Right kidney (tissue), 1 donor: ENCODE measurements at regions not wholly inside any gene's neighbourhood (a gene's known extent, or its start where the extent isn't known, plus 50 kb on each side); places are given as distances from the start of the nearest gene placed in this dataset.
"Not testable (repeated sequence)": the region's sequence is repeated elsewhere in the genome, so short reads cannot be mapped to it uniquely, and the experiment has no call there.

Source experiments
- DNase-seq: peaks from one replicate; pipeline ENCODE4 v3.0.0-alpha.2; 2016

DNA sequence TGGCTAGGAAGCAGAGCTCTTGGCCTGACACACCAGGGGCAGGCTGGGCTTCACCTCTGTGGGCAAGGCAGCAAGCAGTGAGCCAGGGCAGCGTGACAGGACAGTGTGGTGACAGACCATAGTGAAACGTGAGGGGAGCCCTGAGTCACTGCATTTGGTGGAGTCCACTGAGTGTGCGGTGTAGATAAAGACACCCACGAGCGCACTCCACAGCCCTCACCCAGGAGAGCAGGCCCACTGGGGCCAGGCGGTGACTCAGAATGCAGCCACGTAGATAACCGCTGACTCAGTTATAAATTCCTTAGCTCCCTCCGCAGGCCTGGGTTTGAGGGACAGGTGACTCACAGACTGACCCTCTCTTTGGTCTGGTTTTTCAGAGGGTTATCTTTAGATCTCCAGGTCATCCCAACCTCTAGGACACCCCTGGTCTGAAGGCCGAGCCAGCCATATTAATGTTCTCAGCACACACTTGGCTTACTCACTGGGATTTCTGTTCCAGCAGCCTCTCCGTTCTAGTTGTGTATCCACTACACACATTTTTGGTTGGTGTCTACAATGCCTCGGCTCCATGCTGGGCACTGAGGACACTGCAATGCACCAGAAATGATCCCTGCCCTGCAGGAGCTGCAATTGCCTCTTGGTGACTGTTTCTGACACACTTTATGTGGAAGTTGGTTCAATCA, 90.2 kb upstream of the TSPAN2 start:
- no peak for DNase-seq

DNA sequence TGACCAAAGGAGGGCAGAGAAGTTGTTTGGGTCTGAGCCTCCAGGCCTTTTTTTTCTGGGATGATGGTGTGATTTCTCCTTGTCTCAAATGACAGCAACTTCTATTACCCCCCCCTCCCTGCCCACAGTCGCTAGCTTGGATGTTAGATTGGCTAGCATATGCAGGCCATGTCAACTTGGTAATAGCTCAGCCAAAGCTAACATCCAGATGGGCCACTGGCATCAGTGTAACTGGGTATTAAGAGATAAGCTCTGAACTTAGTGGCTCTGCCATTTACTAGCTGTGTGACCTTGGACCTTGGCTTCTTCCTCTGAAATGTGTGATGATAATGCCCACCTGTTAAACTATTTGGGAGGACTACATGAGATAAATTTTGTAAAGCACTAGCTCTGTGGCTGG, 86.9 kb upstream of the TSPAN2 start:
- DNase-seq = no peak

DNA sequence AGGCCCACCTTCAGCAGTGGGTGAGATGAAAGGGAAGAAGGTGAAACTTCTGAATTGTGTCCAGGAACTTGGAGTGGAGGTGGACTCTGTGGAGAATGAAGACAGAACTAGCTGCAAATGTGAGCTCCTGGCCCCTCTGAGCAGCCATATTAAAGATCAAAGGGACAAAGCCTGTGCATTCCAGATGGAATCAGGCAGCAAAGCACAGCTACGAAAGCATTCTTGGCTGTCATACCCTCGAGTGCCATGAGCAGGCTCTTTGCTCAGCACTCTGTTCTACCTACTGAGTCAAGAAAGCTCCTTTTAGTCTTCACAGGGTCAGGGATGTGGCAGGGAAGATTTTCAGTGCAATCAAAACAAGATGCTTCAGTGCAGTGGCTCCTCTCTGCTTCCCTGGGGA, 86.3 kb upstream of the TSPAN2 start:
- DNase-seq = no peak

GRCh38 chr1:115173151-115173550, 83.8 kb upstream of the TSPAN2 start:
- no peak for DNase-seq

DNA sequence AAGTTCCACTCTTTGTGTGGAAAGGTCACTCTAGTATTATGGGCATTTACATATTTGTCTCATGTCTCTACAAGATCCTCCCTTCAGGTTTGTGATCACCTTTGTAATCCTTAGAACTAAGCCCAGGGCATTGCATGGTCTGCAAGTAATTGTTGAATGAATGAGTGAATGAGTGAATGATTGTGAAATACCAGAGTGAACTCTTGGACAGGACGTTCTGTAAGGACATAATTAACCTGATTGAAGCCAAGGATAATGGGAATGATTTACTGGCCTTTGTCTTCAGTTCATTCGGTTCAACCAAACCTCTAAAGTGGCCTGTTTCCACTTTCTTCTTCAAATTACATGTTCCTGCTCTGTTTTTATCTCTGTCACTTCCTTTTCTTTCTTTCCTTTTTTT, 83.0 kb upstream of the TSPAN2 start:
- no peak for DNase-seq

DNA sequence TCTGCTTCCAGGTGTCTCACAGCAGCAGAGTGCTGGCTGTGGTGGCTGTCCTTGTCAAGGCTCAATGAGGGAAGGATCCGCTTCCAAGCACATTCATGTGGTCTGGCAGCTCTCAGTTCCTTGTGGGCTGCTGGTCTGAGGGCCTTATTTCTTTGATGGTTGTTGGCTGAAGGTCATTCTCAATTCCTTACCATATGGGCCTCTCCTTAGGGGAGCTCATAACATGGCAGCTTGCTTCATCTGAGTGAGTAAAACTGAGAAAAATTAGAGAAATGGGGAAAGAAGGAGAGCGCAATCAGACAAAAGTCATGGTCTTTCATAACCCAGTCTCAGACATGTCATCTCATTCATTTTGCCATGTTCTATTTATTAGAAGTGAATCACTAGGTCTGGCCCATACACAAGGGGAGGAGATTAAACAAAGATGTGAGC, 81.7 kb upstream of the TSPAN2 start:
- no peak for DNase-seq

DNA sequence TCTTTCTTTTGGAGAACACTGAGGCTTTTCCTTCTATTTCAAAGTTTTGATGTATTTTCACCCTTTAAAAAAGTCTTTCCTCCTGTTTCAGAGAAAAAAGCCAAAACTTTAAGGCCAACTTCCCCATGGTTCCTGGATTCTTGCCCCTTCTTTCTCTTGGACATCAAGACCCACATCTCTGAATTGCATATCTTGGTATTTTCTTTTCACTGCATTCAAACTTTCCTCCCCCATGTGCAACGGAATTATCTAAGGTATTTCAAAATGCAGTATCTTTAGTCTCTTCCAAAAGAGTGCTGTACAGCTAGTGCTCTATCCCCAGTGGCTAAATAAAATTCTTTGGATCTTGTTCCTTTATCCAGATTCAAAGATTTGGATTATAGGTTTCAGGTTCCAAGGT, 81.1 kb upstream of the TSPAN2 start:
- DNase-seq = no peak

- no peak for DNase-seq
Observed at GRCh38 chr1:115168026-115168425, 78.7 kb upstream of the TSPAN2 start.

DNA sequence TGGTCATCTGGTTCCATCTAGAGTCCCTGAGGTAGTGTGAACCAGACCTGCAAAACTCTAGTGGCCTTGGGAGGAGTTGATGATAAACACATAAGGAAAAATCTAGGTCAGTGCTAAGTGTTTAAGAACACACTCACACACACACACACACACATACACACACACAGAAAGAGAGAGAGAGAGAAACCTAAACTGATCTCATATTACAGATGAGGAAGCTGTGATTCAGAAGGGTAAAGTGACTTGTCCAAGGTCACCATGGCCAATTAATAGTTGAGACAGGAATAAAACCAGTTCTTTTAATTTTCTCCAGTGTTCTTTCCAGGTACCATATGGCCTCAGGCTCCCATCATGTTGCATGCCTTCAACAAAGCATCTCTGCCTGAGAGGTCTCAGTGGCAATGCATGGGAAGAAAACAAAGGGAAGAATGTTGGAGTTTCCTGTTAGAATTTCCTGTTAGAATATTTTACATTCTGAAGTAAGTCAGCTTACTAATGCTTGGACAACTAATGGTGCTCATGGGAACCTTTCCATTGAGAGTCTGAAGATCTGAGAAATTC, 77.3 kb upstream of the TSPAN2 start:
- DNase-seq = no peak

GRCh38 chr1:115165776-115166175, 76.5 kb upstream of the TSPAN2 start:
- DNase-seq = no peak

DNA sequence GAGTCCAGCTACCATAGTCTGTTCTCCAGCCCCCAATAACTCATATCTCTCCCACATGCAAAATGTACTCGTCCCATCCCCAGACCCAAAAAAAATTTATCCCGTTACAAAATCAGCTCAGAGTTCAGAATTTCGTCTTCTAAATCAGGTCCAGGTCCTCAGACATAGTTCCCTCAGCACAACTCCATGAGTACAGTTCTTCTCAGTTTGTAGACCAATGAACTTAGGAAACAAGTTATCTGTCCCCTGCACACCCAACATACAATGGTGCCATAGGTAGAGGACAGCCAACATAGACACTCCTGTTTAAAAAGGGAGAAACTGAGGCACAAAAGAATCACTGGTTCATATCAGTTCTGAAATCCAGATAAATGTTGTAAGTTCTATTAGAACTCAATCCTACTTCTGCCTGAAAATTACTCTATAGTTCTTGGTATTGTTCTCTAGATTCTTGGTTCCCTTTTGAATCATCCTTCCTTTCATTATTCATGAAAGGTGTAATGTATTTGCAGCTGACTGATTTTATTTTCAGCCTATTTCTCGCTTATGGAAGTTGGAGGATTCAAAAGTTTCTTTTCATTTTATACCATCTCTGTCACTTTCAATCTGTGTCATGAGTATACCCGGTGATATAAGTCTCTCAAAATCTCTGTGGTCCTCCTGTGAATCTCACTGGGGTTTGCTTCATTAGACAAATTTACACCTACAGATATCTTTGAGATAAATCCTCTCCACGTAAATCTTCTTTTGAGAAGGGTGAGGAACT, 75.8 kb upstream of the TSPAN2 start:
- DNase-seq = no peak

DNA sequence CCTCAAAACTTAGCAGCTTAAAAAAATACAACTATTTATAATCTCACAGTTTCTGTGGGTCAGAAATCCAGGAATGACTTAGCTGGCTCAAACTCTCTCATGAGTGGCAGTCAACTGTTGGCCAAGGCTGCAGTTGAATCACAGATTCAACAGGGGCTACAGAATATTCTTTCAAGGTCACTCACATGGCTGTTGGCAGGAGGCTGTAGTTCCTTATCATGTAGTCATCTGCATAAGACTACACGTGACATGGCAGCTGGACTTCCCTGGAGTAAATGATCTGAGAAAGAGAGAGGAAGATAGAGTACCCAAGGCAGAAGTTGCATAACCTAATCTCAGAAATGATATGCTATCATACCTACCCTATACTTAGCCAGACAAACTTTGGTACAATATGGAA, 75.2 kb upstream of the TSPAN2 start:
- DNase-seq = no peak

- DNase-seq = no peak
Observed at GRCh38 chr1:115160728-115161127, 71.4 kb upstream of the TSPAN2 start.

- DNase-seq = no peak
Observed at GRCh38 chr1:115159958-115160357, 70.7 kb upstream of the TSPAN2 start.

DNA sequence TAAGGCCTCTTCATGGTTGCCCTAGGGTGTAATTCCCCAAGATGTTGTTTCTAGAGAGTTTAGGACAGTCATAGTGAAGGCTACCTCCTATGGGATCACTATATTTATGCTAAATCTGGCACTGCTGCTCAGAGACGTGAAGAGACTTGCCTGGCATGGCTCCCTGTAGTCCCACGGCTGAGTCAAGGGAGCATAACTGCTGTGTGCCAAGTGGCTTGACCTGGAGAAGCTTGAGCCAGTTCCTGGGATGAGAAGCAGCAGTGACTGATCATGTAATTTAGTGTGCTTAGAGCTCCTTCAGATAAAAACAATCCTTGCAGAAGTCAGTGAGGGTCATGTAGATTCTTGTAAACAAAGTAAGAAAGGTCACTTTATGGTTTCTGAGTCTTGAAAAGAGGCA, 68.9 kb upstream of the TSPAN2 start:
- no peak for DNase-seq

DNA sequence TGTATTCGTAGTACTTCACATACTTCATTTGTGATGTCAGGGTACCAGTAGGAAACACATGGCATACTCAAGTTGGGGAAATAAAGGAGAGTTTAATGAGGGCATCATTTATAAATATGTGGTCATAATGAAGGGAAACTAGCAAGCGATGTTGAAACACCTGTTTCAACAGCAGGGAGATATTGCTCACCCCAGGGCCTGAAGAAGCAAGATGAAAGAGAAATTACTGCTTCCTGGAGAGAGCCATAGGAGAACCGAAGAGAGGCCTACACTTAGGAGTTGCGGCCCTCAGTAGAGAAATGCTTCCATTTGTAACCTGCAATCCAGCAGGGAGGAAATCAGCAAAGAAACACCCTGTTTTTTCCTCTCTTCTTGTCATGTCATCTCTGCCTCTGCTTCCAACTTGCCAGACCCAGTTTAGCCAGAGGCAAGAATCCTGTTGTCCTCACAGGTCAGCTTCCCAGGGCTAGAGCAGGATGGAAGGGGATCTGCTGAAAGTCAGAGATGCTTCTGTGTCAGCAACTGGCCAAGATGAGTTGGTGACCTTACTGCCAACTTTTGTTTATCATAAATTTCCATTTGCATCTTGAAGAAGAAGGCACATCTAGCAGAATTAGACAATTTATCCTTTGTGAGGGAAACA, 67.6 kb upstream of the TSPAN2 start:
- no peak for DNase-seq

DNA sequence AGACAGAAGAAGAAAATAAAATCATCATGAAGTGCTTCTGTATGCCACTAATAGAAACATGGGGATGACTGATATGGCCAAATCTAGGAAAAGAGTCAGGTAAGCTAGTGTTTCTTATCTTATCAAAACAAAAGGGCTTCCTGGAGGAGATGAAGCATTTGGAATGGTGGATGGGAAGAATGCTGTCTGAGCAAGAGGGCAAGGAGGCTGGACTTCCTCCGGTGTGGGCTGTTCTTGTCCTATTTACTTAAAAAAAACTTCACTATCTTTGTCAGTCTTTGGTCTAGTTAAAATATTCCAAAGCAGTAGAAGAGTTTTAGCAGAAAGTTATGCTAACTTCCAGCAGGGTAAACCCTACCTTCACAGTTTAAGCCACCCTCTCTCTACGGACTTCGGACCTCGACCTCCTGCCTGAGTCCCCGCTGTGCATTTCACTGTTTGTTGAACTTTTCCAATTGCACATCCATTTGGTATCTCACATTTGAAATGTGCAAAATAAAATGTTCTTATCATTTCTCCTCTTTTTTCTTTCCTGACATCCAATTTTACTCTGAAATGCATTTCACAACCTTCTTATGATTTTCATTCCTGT, 64.8 kb upstream of the TSPAN2 start:
- DNase-seq = no peak

- DNase-seq = not testable (repeated sequence)
Observed at GRCh38 chr1:115147928-115148327, 58.6 kb upstream of the TSPAN2 start.

DNA sequence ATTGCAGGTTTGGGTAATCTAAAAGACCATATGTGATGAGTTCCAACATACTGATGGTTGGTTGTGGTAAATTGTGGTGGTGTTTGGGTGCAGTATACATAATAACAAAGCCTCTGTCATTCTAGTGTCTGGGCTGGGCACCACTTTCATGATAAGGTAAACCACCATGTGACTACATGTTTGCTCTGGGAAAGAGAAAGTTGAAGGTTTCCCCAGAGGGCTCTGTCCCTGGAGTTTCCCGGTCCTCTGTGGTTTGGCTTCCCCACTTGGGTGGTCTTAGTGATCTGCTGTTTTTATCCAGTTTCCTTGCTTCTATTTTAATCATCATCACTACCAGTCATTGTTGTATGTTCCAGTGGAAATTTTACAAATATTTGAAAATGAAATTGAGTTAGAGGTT, 55.9 kb upstream of the TSPAN2 start:
- DNase-seq = no peak

DNA sequence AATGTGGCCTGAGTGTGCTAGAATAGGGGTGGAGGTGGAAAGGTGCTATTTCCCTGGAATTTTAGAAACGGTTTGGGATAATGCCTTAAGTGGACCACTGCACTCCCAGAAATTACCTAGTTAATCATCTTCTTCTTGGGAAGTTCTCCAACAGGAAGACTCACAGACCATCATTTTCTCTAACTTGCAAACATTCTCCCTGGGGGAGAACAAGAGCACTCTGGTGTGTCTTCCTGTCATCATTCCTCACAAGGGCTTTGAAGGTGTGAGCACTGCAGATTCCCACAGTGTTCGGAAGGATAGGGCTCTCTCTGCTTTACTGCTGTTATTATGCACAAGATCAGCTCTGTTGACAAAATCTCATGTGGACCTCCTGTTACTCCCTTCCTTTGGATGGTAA, 54.9 kb upstream of the TSPAN2 start:
- DNase-seq = no peak

DNA sequence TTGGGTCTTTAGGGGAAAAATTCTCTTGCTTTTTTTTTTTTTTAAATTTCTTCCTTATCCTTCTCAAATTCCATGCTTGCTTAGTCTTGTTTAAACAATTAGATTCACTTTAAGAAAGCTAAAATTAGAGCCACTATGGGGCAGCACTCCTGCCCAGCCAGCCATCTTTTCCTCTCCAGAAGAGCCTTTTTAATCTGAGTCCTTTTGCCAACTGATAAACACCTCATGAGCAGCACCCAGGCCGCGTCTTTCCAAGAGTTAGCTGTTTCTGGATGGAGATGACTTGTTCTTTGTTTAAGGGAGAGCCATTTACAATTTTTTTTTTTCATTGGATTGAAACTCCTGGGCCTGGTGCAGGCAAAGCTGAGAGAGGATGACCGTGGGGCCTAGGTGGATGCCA, 53.3 kb upstream of the TSPAN2 start:
- no peak for DNase-seq

DNA sequence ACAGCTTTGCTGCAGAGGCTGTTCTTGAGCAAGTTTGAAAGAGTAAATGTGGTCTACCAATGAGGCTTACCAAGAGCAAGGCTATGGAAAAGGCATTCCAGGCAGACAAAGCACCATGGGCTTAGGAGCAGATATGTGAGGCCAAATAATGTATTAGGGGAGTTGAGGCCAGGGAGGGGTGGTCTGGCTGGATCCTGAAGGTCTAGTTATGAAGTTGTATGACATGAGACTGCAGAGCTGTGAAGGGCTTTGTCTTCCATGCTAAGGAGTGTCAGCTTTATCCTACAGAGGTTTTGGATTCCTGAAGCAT, 51.8 kb upstream of the TSPAN2 start:
- no peak for DNase-seq

DNA sequence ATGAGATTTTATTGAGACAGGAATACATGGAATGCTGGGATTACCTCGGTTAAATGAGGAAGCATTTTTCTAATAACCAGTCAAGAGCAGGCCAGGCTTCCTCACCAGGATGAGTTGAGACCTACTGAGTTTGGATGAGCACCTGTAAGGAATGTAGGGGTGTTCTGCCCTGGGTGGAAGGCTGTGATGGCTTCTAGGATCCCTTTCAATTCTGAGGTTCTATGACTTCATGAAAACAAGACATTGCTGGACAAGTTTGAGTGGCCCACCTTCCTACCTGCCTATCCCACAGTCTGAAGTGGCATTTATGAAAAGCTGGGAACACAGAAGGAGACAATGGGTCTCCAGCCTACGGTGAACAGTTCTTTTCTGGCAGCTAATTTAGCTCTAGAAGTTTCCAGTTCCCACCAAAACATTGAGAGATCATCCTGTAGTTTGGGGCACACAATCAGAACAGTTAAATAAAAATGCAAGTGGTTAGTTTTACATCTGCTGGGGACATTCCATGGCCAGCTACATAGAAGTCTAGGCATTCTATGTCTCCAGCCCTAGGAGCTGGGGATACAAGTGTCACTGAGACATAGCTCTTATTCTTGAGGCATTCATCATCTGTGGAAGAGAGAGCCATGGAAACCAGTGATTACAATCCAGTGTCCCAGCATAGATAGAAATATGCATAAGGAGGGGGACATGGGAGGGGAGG, 51.3 kb upstream of the TSPAN2 start:
- no peak for DNase-seq
